NCI-H2171 (cell line): ENCODE measurements at regions not wholly inside any gene's neighbourhood (a gene's known extent, or its start where the extent isn't known, plus 50 kb on each side); places are given as distances from the start of the nearest gene placed in this dataset.
A peak's percentile ranks its signal among the peaks of the same experiment; 100 is the strongest.

Experiments used
- DNase-seq: peaks from one replicate; lab custom pipeline; 2025; lab: John Stamatoyannopoulos, UW

GRCh38 chr1:114224196-114224907 lies 70.7 kb upstream of the SYT6 start:
- no peak for DNase-seq

- no peak for DNase-seq
These were observed 69.3 kb upstream of the SYT6 start for GRCh38 chr1:114222920-114223319.

DNA sequence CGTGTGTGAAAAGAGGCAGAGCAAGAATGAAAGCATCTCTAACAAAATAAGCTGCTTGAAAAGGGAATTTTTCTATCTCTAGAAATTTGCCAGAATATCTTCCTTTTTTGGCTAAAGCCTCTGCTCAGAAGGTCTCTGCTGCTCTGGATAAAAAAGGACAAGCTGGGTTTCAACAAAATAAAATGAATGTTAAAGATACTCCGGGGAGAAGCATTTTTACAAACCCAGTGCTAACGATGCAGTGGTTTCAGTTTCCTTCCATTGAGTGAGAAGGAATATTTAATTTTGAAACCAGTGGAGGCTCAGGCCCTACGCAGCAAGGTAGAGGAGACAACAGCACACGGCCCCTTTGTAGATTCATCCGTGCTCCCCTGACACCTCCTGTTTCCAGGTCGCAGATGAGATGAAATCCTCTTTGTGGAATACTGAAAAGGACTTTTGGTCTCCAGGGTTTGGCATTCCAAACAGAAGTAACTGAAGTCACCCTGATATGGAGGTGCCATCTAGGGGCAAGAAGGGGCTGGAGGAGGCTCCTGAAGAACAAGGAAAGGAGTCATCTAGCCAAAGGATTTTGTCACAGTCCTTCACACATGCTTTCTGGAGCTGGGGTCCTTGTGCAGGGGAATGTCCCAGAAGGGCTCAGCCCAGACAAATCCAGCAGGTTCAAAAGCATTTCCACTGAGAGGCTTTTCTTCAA lies 65.7 kb upstream of the SYT6 start:
- no peak for DNase-seq

- no peak for DNase-seq
These were observed 64.9 kb upstream of the SYT6 start for GRCh38 chr1:114218361-114219171.

- peak; percentile 86 for DNase-seq
These were observed 62.9 kb upstream of the SYT6 start for GRCh38 chr1:114216431-114217173.

GRCh38 chr1:114215436-114215835 lies 61.8 kb upstream of the SYT6 start:
- DNase-seq = no peak

DNA sequence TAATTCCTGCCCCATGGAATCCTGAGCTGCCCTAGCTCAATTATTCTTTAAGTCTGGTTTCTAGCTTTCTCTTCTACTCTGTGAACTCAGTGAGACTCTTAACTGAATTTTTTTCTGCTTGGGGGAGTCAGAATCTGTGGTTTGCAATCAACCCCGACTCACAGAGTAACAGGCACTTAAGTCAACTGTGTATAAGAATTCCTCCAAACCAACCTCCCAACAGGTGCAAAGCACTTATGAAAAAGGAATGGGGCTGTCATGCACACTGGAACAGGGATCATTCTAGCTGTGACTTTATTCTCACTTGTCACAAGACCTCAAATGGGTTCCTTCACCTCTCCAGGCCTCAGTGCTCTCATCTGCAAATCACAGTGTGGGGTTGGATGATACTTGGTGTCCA lies 60.3 kb upstream of the SYT6 start:
- no peak for DNase-seq

- DNase-seq = peak; percentile 62
These were observed 56.3 kb upstream of the SYT6 start for GRCh38 chr1:114209971-114210370.

DNA sequence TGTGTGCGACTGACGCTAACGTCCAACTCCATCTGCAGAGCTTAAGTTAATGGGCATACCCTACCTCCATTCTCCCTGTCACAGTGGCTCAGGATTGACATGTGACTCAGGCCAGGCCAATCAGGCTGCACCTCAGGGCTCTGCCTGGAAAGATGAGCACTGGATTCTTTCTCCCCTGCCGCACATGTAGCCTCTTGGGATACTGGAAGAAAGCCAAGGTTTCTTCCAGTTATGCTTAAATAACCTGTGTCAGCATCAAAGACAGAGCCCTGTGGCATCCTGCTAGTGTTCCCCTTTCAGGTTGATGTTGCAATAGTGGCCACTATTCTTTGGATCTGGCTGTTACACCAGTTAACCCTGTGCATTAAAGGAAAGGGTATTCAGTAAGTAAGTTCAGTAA lies 55.0 kb upstream of the SYT6 start:
- DNase-seq = peak; percentile 91

DNA sequence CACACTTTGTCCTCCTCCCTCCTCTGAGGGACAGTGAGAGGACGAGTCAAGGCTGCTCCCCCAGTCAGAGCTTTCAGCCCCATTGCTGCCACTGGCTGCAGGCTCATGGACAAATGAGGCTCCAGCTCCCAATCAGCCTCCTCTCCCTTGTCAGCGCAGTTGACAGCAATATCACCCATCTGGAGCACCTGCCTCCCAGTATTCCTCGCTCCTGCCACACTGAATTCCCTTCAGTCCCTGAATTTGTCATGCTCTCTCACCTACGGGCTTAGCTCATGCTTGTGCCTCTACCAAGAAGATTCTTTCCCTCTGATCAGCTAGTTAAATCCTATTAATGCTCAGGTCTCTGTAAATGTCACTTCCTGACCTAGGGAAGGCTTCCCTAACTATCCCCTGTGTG lies 54.4 kb upstream of the SYT6 start:
- no peak for DNase-seq

DNA sequence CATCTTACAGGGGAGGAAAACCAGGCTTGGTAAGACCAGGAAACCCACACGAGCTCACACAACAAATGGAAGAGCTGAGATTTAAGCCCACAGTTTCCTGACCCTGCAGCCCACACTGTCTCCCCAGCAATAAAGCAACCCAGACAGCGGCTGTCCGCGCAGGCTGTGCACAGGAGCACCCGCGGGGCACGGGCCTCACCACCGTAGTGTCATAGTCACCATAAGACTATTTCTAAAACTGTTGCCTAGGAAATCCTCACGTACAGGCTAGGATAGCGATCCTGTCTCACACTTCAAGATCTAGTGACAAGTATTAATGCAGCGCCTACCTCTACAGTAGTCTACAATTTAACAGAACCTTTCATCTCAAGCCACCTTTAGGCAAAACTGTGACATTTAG lies 54.0 kb upstream of the SYT6 start:
- DNase-seq = no peak

DNA sequence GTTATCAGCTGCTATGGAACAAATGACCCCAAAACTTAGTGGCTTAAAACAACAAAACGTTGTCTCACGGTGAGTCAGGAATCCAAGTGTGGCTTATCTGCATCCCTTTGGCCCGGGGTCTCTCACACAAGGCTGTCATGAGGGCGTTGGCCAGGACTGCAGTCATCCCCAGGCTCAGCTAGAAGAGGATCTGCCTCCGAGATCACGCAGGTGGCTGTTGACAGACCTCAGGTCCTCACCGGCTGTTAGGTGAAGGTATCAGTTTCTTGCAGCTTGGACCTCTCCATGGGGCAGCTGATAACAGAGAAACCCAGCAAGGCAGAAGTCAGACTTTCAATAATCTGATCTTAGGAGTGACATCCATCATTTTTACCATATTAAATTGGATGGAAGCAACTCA lies 52.7 kb upstream of the SYT6 start:
- DNase-seq = no peak

GRCh38 chr1:114203595-114204128 lies 50.0 kb upstream of the SYT6 start:
- no peak for DNase-seq
